ENCODE measurements at regions not wholly inside any gene's neighbourhood (a gene's known extent, or its start where the extent isn't known, plus 50 kb on each side); places are given as distances from the start of the nearest gene placed in this dataset.

- Histone ChIP-seq H3K4me1 (no peaks in the 10 kb centered on the region), H3K9me3 (peaks cover 0 to 9% of the 10 kb centered on the region in 2 donors), H3K4me3 (no peak overlapping the region), H3K27ac (no peak overlapping the region), H3K36me3 (no peaks in the 10 kb centered on the region), H3K27me3 (no peaks in the 10 kb centered on the region)
- TF ChIP-seq CTCF (IDR thresholded peaks at IDR 0.05): no peak
- DNase-seq (ENCODE audit: low spot score in 2 of 2): no peak
- intact Hi-C loops (cut with DNase I): no loop called here
Observed at GRCh38 chr3:144942093-144942837, 970.6 kb downstream of the DIPK2A start.

DNA sequence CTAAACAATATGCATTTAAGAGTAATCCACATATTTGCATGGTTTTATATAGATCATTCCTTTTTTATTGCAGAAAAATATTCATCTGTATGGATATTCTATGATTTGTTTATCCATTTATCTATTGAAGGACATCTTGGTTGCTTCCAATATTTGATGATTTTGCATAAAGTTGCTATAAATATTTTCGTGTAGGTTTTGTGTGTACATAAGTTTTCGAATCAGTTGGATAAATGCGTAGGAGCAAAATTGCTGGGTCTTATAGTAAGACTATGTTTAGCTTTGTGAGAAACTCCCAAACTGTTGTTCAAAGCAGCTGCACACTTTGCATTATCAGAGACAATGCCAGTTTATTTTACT lies 971.2 kb downstream of the DIPK2A start:
- Histone ChIP-seq H3K27me3 (no peaks in the 10 kb centered on the region), H3K36me3 (no peaks in the 10 kb centered on the region), H3K27ac (no peak overlapping the region), H3K9me3 (peaks cover 0 to 9% of the 10 kb centered on the region in 2 donors), H3K4me1 (no peaks in the 10 kb centered on the region), H3K4me3 (no peak overlapping the region)
- TF ChIP-seq CTCF (IDR thresholded peaks at IDR 0.05): no peak
- intact Hi-C loops (cut with DNase I): no loop called here
- no peak for DNase-seq (ENCODE audit: low spot score in 2 of 2)

DNA sequence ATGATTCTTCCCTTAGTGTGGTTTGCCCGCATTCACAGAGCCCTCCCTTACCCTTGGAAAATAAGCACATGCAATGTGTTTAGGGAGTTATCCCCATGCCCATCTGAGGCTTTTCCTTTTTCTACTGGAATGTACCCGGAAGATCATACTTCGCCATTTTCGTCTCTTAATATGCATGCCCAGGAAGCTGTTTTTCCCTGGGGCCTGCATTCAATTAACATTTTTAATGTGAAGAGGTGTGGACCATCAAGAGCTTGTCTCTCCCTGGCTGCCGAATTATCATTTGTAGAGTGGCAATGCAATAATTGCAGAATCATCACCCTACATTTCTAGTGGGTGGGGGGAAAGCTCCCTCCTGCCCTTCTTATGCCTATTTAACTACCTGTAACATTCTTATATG lies 976.3 kb downstream of the DIPK2A start:
- Histone ChIP-seq H3K27me3 (no peaks in the 10 kb centered on the region), H3K4me1 (no peaks in the 10 kb centered on the region), H3K9me3 (peaks cover 0 to 9% of the 10 kb centered on the region in 2 donors), H3K36me3 (no peaks in the 10 kb centered on the region), H3K27ac (no peak overlapping the region), H3K4me3 (no peak overlapping the region)
- no peak for TF ChIP-seq CTCF (IDR thresholded peaks at IDR 0.05)
- intact Hi-C loops (cut with DNase I): no loop called here
- DNase-seq (ENCODE audit: low spot score in 2 of 2): no peak

GRCh38 chr3:144948711-144949110 lies 977.1 kb downstream of the DIPK2A start:
- Histone ChIP-seq H3K36me3 (no peaks in the 10 kb centered on the region), H3K27me3 (no peaks in the 10 kb centered on the region), H3K4me1 (no peaks in the 10 kb centered on the region), H3K9me3 (peaks cover 0 to 9% of the 10 kb centered on the region in 2 donors), H3K27ac (no peak overlapping the region), H3K4me3 (no peak overlapping the region)
- DNase-seq (ENCODE audit: low spot score in 2 of 2): no peak
- no peak for TF ChIP-seq CTCF (IDR thresholded peaks at IDR 0.05)
- intact Hi-C loops (cut with DNase I): no loop called here

DNA sequence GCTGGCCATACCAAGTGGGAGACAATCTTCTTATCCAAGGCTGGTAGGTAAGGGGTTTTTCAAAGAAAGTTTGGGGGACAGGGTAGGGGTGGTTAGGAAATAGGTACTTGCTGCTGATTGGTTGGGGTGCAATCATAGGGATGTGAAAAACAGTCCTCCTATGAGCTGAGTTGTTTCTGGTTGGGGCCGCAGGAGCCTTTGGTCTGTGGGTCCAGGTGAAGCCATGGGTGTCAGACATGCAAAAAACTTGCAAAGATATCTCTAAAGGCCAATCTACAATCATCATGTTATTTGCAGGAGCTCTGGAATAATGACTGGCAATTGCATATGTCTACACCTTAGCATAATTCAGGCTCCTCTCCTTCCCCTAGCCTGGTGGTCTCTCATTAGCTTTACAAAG lies 982.3 kb downstream of the DIPK2A start:
- no peak for TF ChIP-seq CTCF (IDR thresholded peaks at IDR 0.05)
- Histone ChIP-seq H3K4me1 (no peaks in the 10 kb centered on the region), H3K27me3 (no peaks in the 10 kb centered on the region), H3K36me3 (no peaks in the 10 kb centered on the region), H3K9me3 (no peaks in the 10 kb centered on the region), H3K4me3 (no peak overlapping the region), H3K27ac (no peak overlapping the region)
- intact Hi-C loops (cut with DNase I): no loop called here
- DNase-seq (ENCODE audit: low spot score in 2 of 2): no peak
